ENCODE measurements at regions not wholly inside any gene's neighbourhood (a gene's known extent, or its start where the extent isn't known, plus 50 kb on each side); places are given as distances from the start of the nearest gene placed in this dataset.

GRCh38 chr2:183250472-183250871, 126.2 kb downstream of the NUP35 start:
- H3K9me3 Mint-ChIP-seq: no peaks in the 10 kb centered on the region
- no peak overlapping the region for H3K27ac Mint-ChIP-seq
- no peaks in the 10 kb centered on the region for H3K27me3 Mint-ChIP-seq
- POLR2A ChIA-PET: no interaction called here
- no peak for DNase-seq
- CTCF ChIA-PET: no interaction called here
- no peaks in the 10 kb centered on the region for H3K36me3 Mint-ChIP-seq (ENCODE audit: low read depth)
- no peak overlapping the region for H3K4me3 Mint-ChIP-seq
- H3K4me1 Mint-ChIP-seq: no peaks in the 10 kb centered on the region

- CTCF ChIA-PET: no interaction called here
- no peaks in the 10 kb centered on the region for H3K9me3 Mint-ChIP-seq
- H3K27me3 Mint-ChIP-seq: no peaks in the 10 kb centered on the region
- no peak overlapping the region for H3K27ac Mint-ChIP-seq
- no peaks in the 10 kb centered on the region for H3K36me3 Mint-ChIP-seq (ENCODE audit: low read depth)
- no peak for DNase-seq
- no peaks in the 10 kb centered on the region for H3K4me1 Mint-ChIP-seq
- H3K4me3 Mint-ChIP-seq: no peak overlapping the region
- POLR2A ChIA-PET: no interaction called here
These were observed 129.3 kb downstream of the NUP35 start for GRCh38 chr2:183253441-183254130.

GRCh38 chr2:183255411-183255810, 131.2 kb downstream of the NUP35 start:
- Mint-ChIP-seq H3K27me3 (no peaks in the 10 kb centered on the region), H3K36me3 (ENCODE audit: low read depth) (no peaks in the 10 kb centered on the region), H3K4me1 (no peaks in the 10 kb centered on the region), H3K9me3 (no peaks in the 10 kb centered on the region), H3K27ac (no peak overlapping the region), H3K4me3 (no peak overlapping the region)
- CTCF ChIA-PET: no interaction called here
- POLR2A ChIA-PET: no interaction called here
- DNase-seq: no peak

- ChIA-PET POLR2A (no interaction called here), CTCF (interaction anchor here (1.0 kb wide), 1 partner anchor 11 kb away, joined by 3 read pairs; no protein-coding TSS in a partner anchor)
- Mint-ChIP-seq H3K9me3 (no peaks in the 10 kb centered on the region), H3K27ac (no peak overlapping the region), H3K27me3 (no peaks in the 10 kb centered on the region), H3K4me3 (no peak overlapping the region), H3K4me1 (no peaks in the 10 kb centered on the region), H3K36me3 (ENCODE audit: low read depth) (no peaks in the 10 kb centered on the region)
- no peak for DNase-seq
These were observed 135.7 kb downstream of the NUP35 start for GRCh38 chr2:183259921-183260320.

GRCh38 chr2:183260527-183260926, 136.3 kb downstream of the NUP35 start:
- DNase-seq: no peak
- no peaks in the 10 kb centered on the region for H3K27me3 Mint-ChIP-seq
- no peak overlapping the region for H3K4me3 Mint-ChIP-seq
- H3K9me3 Mint-ChIP-seq: peaks cover 2% of the 10 kb centered on the region
- POLR2A ChIA-PET: no interaction called here
- no peaks in the 10 kb centered on the region for H3K36me3 Mint-ChIP-seq (ENCODE audit: low read depth)
- CTCF ChIA-PET: interaction anchor here (1.0 kb wide), 1 partner anchor 12 kb away, joined by 3 read pairs; no protein-coding TSS in a partner anchor
- H3K4me1 Mint-ChIP-seq: no peaks in the 10 kb centered on the region
- H3K27ac Mint-ChIP-seq: no peak overlapping the region

GRCh38 chr2:183264890-183265535, 140.8 kb downstream of the NUP35 start:
- no peaks in the 10 kb centered on the region for H3K36me3 Mint-ChIP-seq (ENCODE audit: low read depth)
- H3K9me3 Mint-ChIP-seq: peaks cover 4% of the 10 kb centered on the region
- no peaks in the 10 kb centered on the region for H3K4me1 Mint-ChIP-seq
- H3K27ac Mint-ChIP-seq: no peak overlapping the region
- no peak overlapping the region for H3K4me3 Mint-ChIP-seq
- POLR2A ChIA-PET: no interaction called here
- no peak for DNase-seq
- CTCF ChIA-PET: no interaction called here
- no peaks in the 10 kb centered on the region for H3K27me3 Mint-ChIP-seq

GRCh38 chr2:183267148-183267827, 143.0 kb downstream of the NUP35 start:
- CTCF ChIA-PET: no interaction called here
- Mint-ChIP-seq H3K4me1 (no peaks in the 10 kb centered on the region), H3K36me3 (ENCODE audit: low read depth) (no peaks in the 10 kb centered on the region), H3K27ac (no peak overlapping the region), H3K27me3 (no peaks in the 10 kb centered on the region), H3K4me3 (no peak overlapping the region), H3K9me3 (peaks cover 4% of the 10 kb centered on the region)
- DNase-seq: no peak
- POLR2A ChIA-PET: no interaction called here

- ChIA-PET CTCF (no interaction called here), POLR2A (no interaction called here)
- no peak overlapping the region for H3K4me3 Mint-ChIP-seq
- H3K27me3 Mint-ChIP-seq: no peaks in the 10 kb centered on the region
- H3K9me3 Mint-ChIP-seq: peaks cover 4% of the 10 kb centered on the region
- H3K4me1 Mint-ChIP-seq: no peaks in the 10 kb centered on the region
- no peak overlapping the region for H3K27ac Mint-ChIP-seq
- no peaks in the 10 kb centered on the region for H3K36me3 Mint-ChIP-seq (ENCODE audit: low read depth)
- no peak for DNase-seq
These were observed 145.7 kb downstream of the NUP35 start for GRCh38 chr2:183269956-183270355.

- no peaks in the 10 kb centered on the region for H3K27me3 Mint-ChIP-seq
- no peaks in the 10 kb centered on the region for H3K9me3 Mint-ChIP-seq
- ChIA-PET POLR2A (no interaction called here), CTCF (no interaction called here)
- no peaks in the 10 kb centered on the region for H3K36me3 Mint-ChIP-seq (ENCODE audit: low read depth)
- no peaks in the 10 kb centered on the region for H3K4me1 Mint-ChIP-seq
- H3K27ac Mint-ChIP-seq: no peak overlapping the region
- no peak for DNase-seq
- H3K4me3 Mint-ChIP-seq: no peak overlapping the region
These were observed 159.0 kb downstream of the NUP35 start for GRCh38 chr2:183283209-183283608.

GRCh38 chr2:183284606-183285005, 160.4 kb downstream of the NUP35 start:
- Mint-ChIP-seq H3K27ac (no peak overlapping the region), H3K4me3 (no peak overlapping the region), H3K9me3 (no peaks in the 10 kb centered on the region), H3K4me1 (no peaks in the 10 kb centered on the region), H3K36me3 (ENCODE audit: low read depth) (no peaks in the 10 kb centered on the region), H3K27me3 (no peaks in the 10 kb centered on the region)
- POLR2A ChIA-PET: no interaction called here
- DNase-seq: no peak
- CTCF ChIA-PET: no interaction called here

- Mint-ChIP-seq H3K9me3 (peaks cover 2% of the 10 kb centered on the region), H3K4me1 (no peaks in the 10 kb centered on the region), H3K4me3 (no peak overlapping the region), H3K27ac (no peak overlapping the region), H3K36me3 (ENCODE audit: low read depth) (no peaks in the 10 kb centered on the region), H3K27me3 (no peaks in the 10 kb centered on the region)
- no peak for DNase-seq
- ChIA-PET POLR2A (no interaction called here), CTCF (no interaction called here)
These were observed 167.2 kb downstream of the NUP35 start for GRCh38 chr2:183291436-183291835.

- ChIA-PET POLR2A (no interaction called here), CTCF (no interaction called here)
- H3K27ac Mint-ChIP-seq: no peak overlapping the region
- no peak for DNase-seq
- peaks cover 2% of the 10 kb centered on the region for H3K9me3 Mint-ChIP-seq
- H3K36me3 Mint-ChIP-seq (ENCODE audit: low read depth): no peaks in the 10 kb centered on the region
- no peak overlapping the region for H3K4me3 Mint-ChIP-seq
- H3K27me3 Mint-ChIP-seq: no peaks in the 10 kb centered on the region
- no peaks in the 10 kb centered on the region for H3K4me1 Mint-ChIP-seq
These were observed 167.8 kb downstream of the NUP35 start for GRCh38 chr2:183292028-183292427.

- Mint-ChIP-seq H3K36me3 (ENCODE audit: low read depth) (no peaks in the 10 kb centered on the region), H3K27me3 (peaks cover under 1% of the 10 kb centered on the region), H3K4me1 (no peaks in the 10 kb centered on the region), H3K9me3 (peaks cover 2% of the 10 kb centered on the region), H3K4me3 (no peak overlapping the region), H3K27ac (no peak overlapping the region)
- no peak for DNase-seq
- POLR2A ChIA-PET: no interaction called here
- CTCF ChIA-PET: interaction anchor here (0.6 kb wide), 1 partner anchor 403 kb away, joined by 3 read pairs; no protein-coding TSS in a partner anchor
These were observed 215.1 kb downstream of the NUP35 start for GRCh38 chr2:183339311-183339710.

All from activated CD4-positive, alpha-beta T cell treated with anti-CD3 and anti-CD28 coated beads, Interleukin-2, amount 10 ng/mL, durations not matched to agents 7 days and 5 days (primary cell).